Embryonic facial prominence (tissue), 1 donor: ENCODE measurements at regions not wholly inside any gene's neighbourhood (a gene's known extent, or its start where the extent isn't known, plus 50 kb on each side); places are given as distances from the start of the nearest gene placed in this dataset.

ENCODE experiments used
- DNase-seq: peaks from one replicate; pipeline ENCODE4 v3.0.0-alpha.2; 2016; ENCODE audit errors: extremely low spot score

- DNase-seq: no peak
Measured at GRCh38 chr4:18582841-18583240, 561.3 kb upstream of the LCORL start.

GRCh38 chr4:18578307-18578706, 556.8 kb upstream of the LCORL start:
- no peak for DNase-seq

GRCh38 chr4:18572481-18572880, 550.9 kb upstream of the LCORL start:
- no peak for DNase-seq

GRCh38 chr4:18571301-18571761, 549.8 kb upstream of the LCORL start:
- no peak for DNase-seq

- no peak for DNase-seq
Measured at GRCh38 chr4:18570370-18570769, 548.8 kb upstream of the LCORL start.

GRCh38 chr4:18568600-18568999, 547.0 kb upstream of the LCORL start:
- DNase-seq: no peak

GRCh38 chr4:18566970-18567799, 545.6 kb upstream of the LCORL start:
- DNase-seq: no peak

GRCh38 chr4:18559492-18559891, 537.9 kb upstream of the LCORL start:
- no peak for DNase-seq

GRCh38 chr4:18556402-18556801, 534.8 kb upstream of the LCORL start:
- no peak for DNase-seq

GRCh38 chr4:18540349-18540748, 518.8 kb upstream of the LCORL start:
- DNase-seq: no peak

- no peak for DNase-seq
Measured at GRCh38 chr4:18538121-18538520, 516.6 kb upstream of the LCORL start.

- no peak for DNase-seq
Measured at GRCh38 chr4:18536428-18536827, 514.9 kb upstream of the LCORL start.

- no peak for DNase-seq
Measured at GRCh38 chr4:18535948-18536347, 514.4 kb upstream of the LCORL start.

GRCh38 chr4:18533262-18533775, 511.8 kb upstream of the LCORL start:
- DNase-seq: no peak

- DNase-seq: no peak
Measured at GRCh38 chr4:18531731-18532130, 510.2 kb upstream of the LCORL start.

- DNase-seq: no peak
Measured at GRCh38 chr4:18529482-18529881, 507.9 kb upstream of the LCORL start.

- no peak for DNase-seq
Measured at GRCh38 chr4:18524667-18525066, 503.1 kb upstream of the LCORL start.

- DNase-seq: no peak
Measured at GRCh38 chr4:18518098-18518497, 496.5 kb upstream of the LCORL start.

GRCh38 chr4:18513861-18514260, 492.3 kb upstream of the LCORL start:
- DNase-seq: no peak

GRCh38 chr4:18512718-18513117, 491.2 kb upstream of the LCORL start:
- no peak for DNase-seq

GRCh38 chr4:18511727-18512126, 490.2 kb upstream of the LCORL start:
- no peak for DNase-seq

GRCh38 chr4:18508786-18509185, 487.2 kb upstream of the LCORL start:
- no peak for DNase-seq

GRCh38 chr4:18480928-18481327, 459.4 kb upstream of the LCORL start:
- DNase-seq: no peak

- no peak for DNase-seq
Measured at GRCh38 chr4:18480342-18480741, 458.8 kb upstream of the LCORL start.
